H1 (cell line): ENCODE measurements at regions not wholly inside any gene's neighbourhood (a gene's known extent, or its start where the extent isn't known, plus 50 kb on each side); places are given as distances from the start of the nearest gene placed in this dataset.

ENCODE experiments used
- CTCF ChIA-PET: fragments of 300-600 bp; sonication (Branson Sonifier 250); formaldehyde crosslinking; loops from one replicate; lab custom pipeline; 2021; ENCODE audit not compliant: partially characterized antibody; lab: Charles Lee
- POLR2A ChIA-PET: fragments of 300-600 bp; sonication (Branson Sonifier 250); formaldehyde crosslinking; loops from one replicate; lab custom pipeline; 2021; ENCODE audit warnings: inconsistent platforms; ENCODE audit not compliant: partially characterized antibody; lab: Charles Lee
- DNase-seq, 2 experiments: peaks; one replicate each; pipeline versions ENCODE4 v3.0.0 to v3.0.0-alpha.2; 2010 to 2022; ENCODE audit warnings: low spot score in 2 of 2, low read depth in 1 of 2, mixed read lengths in 1 of 2
- FAIRE-seq: peaks from 2 replicates; lab custom pipeline; 2011; peaks lifted over from hg19 to GRCh38; lab: Jason Lieb, UNC
- H2AFZ ChIP-seq: 2 replicates; pipeline ENCODE4 v1.8.1; 2012; ENCODE audit warnings: low read length, inconsistent platforms
- H2AK5ac ChIP-seq: 2 replicates; pipeline ENCODE4 v1.6.1; 2013; ENCODE audit warnings: low read depth, low read length
- H2BK120ac ChIP-seq: replicated peaks from 2 replicates; pipeline ENCODE3; 2013; ENCODE audit warnings: low read depth, low read length, inconsistent platforms
- H2BK12ac ChIP-seq: 2 replicates; pipeline ENCODE4 v1.6.1; 2013; ENCODE audit warnings: low read depth, low read length
- H2BK15ac ChIP-seq: 2 replicates; pipeline ENCODE4 v1.6.1; 2013; ENCODE audit warnings: low read length
- H2BK20ac ChIP-seq: 2 replicates; pipeline ENCODE4 v1.6.1; 2013; ENCODE audit warnings: low read length
- H2BK5ac ChIP-seq: 2 replicates; pipeline ENCODE4 v1.6.1; 2013; ENCODE audit warnings: low read depth, low read length
- H3K14ac ChIP-seq: 2 replicates; pipeline ENCODE4 v1.6.1; 2013; ENCODE audit warnings: inconsistent platforms; ENCODE audit not compliant: insufficient read length
- H3K18ac ChIP-seq: 2 replicates; pipeline ENCODE4 v1.6.1; 2013; ENCODE audit warnings: low read length; ENCODE audit errors: extremely low read depth
- H3K23ac ChIP-seq: 2 replicates; pipeline ENCODE4 v1.6.1; 2013; ENCODE audit warnings: inconsistent platforms; ENCODE audit not compliant: insufficient read length
- H3K23me2 ChIP-seq: 2 replicates; pipeline ENCODE4 v1.6.1; 2013; ENCODE audit warnings: low read depth, low read length
- H3K27ac ChIP-seq: 2 replicates; pipeline ENCODE4 v1.6.1; 2011; ENCODE audit warnings: low read depth, low read length, inconsistent platforms
- H3K27me3 ChIP-seq, 4 experiments: replicated peaks in 1 of 4; 1 replicate in 1 of 4; 2 replicates in 3 of 4; pipeline versions ENCODE4 v1.6.1 to v1.8.1; 2011 to 2013; ENCODE audit warnings: low read length in 3 of 4, mild to moderate bottlenecking in 3 of 4, inconsistent platforms in 2 of 4, mixed read lengths in 2 of 4, moderate library complexity in 1 of 4; ENCODE audit not compliant: control insufficient read depth in 3 of 4, insufficient read depth in 3 of 4; ENCODE audit errors: extremely low read depth in 1 of 4
- H3K36me3 ChIP-seq, 4 experiments: 2 replicates each; pipeline versions ENCODE4 v1.6.1 to v1.8.1; 2011 to 2013; ENCODE audit warnings: mild to moderate bottlenecking in 4 of 4, low read length in 3 of 4, moderate library complexity in 2 of 4, control low read depth in 1 of 4, inconsistent platforms in 1 of 4; ENCODE audit not compliant: insufficient read depth in 4 of 4, control insufficient read depth in 2 of 4
- H3K4ac ChIP-seq: replicated peaks from 2 replicates; pipeline ENCODE3; 2013; ENCODE audit warnings: low read length, low read depth, mixed read lengths, inconsistent platforms; ENCODE audit not compliant: insufficient read length
- H3K4me1 ChIP-seq, 4 experiments: replicated peaks in 1 of 4; 1 replicate in 1 of 4; 2 replicates in 3 of 4; pipeline versions ENCODE4 v1.6.1 to v1.8.1; 2011 to 2013; ENCODE audit warnings: low read length in 3 of 4, inconsistent platforms in 2 of 4, mixed read lengths in 1 of 4; ENCODE audit not compliant: insufficient read depth in 4 of 4, control insufficient read depth in 3 of 4
- H3K4me2 ChIP-seq, 2 experiments: 2 replicates each; pipeline versions ENCODE4 v1.6.1 to v1.8.1; 2011 to 2013; ENCODE audit warnings: low read depth in 2 of 2, low read length in 2 of 2, control low read depth in 1 of 2, inconsistent platforms in 1 of 2, mild to moderate bottlenecking in 1 of 2; ENCODE audit not compliant: insufficient read depth in 1 of 2
- H3K4me3 ChIP-seq, 4 experiments: fragments of 200-600, 300-600 bp in 1 of 4; sonication (generic), shearing (Covaris generic), sonication (Bioruptor Twin) in 1 of 4; 2 replicates each; pipeline versions ENCODE4 v1.5.1 to v1.8.1; 2011 to 2016; ENCODE audit warnings: low read length in 4 of 4, low read depth in 3 of 4, control low read depth in 2 of 4, inconsistent platforms in 2 of 4, mild to moderate bottlenecking in 2 of 4, mixed read lengths in 1 of 4, moderate library complexity in 1 of 4; ENCODE audit not compliant: insufficient read depth in 2 of 4; ENCODE audit errors: extremely low read depth in 1 of 4
- H3K56ac ChIP-seq: replicated peaks from 2 replicates; pipeline ENCODE3; 2013; ENCODE audit warnings: low read depth, mild to moderate bottlenecking, mixed read lengths, low read length, inconsistent platforms; ENCODE audit not compliant: insufficient read length
- H3K79me1 ChIP-seq: 2 replicates; pipeline ENCODE4 v1.6.1; 2013; ENCODE audit warnings: low read depth, low read length, control low read depth
- H3K79me2 ChIP-seq, 2 experiments: 2 replicates each; pipeline versions ENCODE4 v1.6.1 to v1.8.1; 2012 to 2013; ENCODE audit warnings: low read length in 2 of 2, mild to moderate bottlenecking in 2 of 2, inconsistent platforms in 1 of 2; ENCODE audit not compliant: insufficient read depth in 2 of 2, control insufficient read depth in 1 of 2
- H3K9ac ChIP-seq, 4 experiments: replicated peaks in 1 of 4; 1 replicate in 1 of 4; 2 replicates in 3 of 4; pipeline versions ENCODE4 v1.6.1 to v1.8.1; 2011 to 2013; ENCODE audit warnings: low read depth in 3 of 4, low read length in 3 of 4, control low read depth in 2 of 4, mild to moderate bottlenecking in 2 of 4, moderate library complexity in 2 of 4, inconsistent platforms in 1 of 4; ENCODE audit errors: extremely low read depth in 1 of 4
- H3K9me3 ChIP-seq, 2 experiments: 2 replicates each; pipeline versions ENCODE4 v1.6.1 to v1.8.1; 2012 to 2013; ENCODE audit warnings: mild to moderate bottlenecking in 2 of 2, moderate library complexity in 2 of 2, control low read depth in 1 of 2, inconsistent platforms in 1 of 2, low read depth in 1 of 2, low read length in 1 of 2, mixed read lengths in 1 of 2; ENCODE audit not compliant: insufficient read depth in 2 of 2
- H4K20me1 ChIP-seq, 2 experiments: replicated peaks in 1 of 2; 2 replicates each; pipeline versions ENCODE3 to v1.8.1; 2011 to 2013; ENCODE audit warnings: inconsistent platforms in 2 of 2, low read length in 2 of 2, mild to moderate bottlenecking in 1 of 2; ENCODE audit not compliant: insufficient read depth in 2 of 2, control insufficient read depth in 1 of 2
- H4K5ac ChIP-seq: 2 replicates; pipeline ENCODE4 v1.6.1; 2013; ENCODE audit warnings: low read length, low read depth, mixed read lengths, inconsistent platforms; ENCODE audit not compliant: insufficient read length
- H4K8ac ChIP-seq: 2 replicates; pipeline ENCODE4 v1.8.0; 2013; ENCODE audit warnings: mild to moderate bottlenecking, moderate library complexity, low read length, inconsistent platforms; ENCODE audit not compliant: insufficient read depth; ENCODE audit errors: extremely low read depth
- H4K91ac ChIP-seq: replicated peaks from 2 replicates; pipeline ENCODE3; 2013; ENCODE audit warnings: low read length, mixed read lengths, inconsistent platforms; ENCODE audit not compliant: insufficient read length
- ASH2L ChIP-seq: fragments of 200-600, 300-600 bp; sonication (generic); IDR thresholded peaks from one replicate; pipeline ENCODE4 v1.7.1; 2017; ENCODE audit warnings: low read length
- BACH1 ChIP-seq: IDR thresholded peaks from 2 replicates; pipeline ENCODE4 v1.6.1; 2012; ENCODE audit warnings: low read length, improper control_type of control experiment
- CHD1 ChIP-seq: IDR thresholded peaks from 2 replicates; pipeline ENCODE4 v1.6.1; 2012; ENCODE audit warnings: low read depth, low read length, improper control_type of control experiment
- HDAC6 ChIP-seq: IDR thresholded peaks from one replicate; pipeline ENCODE4 v1.7.1; 2012; ENCODE audit warnings: low read depth, mild to moderate bottlenecking, inconsistent platforms, low read length, moderate library complexity
- POLR2AphosphoS5 ChIP-seq: IDR thresholded peaks from 2 replicates; pipeline ENCODE4 v1.6.1; 2011; ENCODE audit warnings: low read depth, low read length
- POU5F1 ChIP-seq: IDR thresholded peaks from 2 replicates; pipeline ENCODE4 v1.6.1; 2011; ENCODE audit warnings: low read depth, mild to moderate bottlenecking, low read length, moderate library complexity
- RXRA ChIP-seq: IDR thresholded peaks from 2 replicates; pipeline ENCODE4 v1.6.1; 2011; ENCODE audit warnings: low read depth, mild to moderate bottlenecking, low read length, moderate library complexity; ENCODE audit not compliant: insufficient read depth
- SP4 ChIP-seq: IDR thresholded peaks from 2 replicates; pipeline ENCODE4 v1.6.1; 2012; ENCODE audit warnings: low read length, inconsistent platforms
- WGBS, 2 experiments: shearing (Covaris generic) in 1 of 2; methylation state at CpG; one replicate each; pipeline versions ENCODE4 v1.1.6 to v1.1.7; 2013 to 2015; ENCODE audit warnings: low lambda C conversion rate in 2 of 2, mixed read lengths in 2 of 2, inconsistent platforms in 1 of 2, low coverage in 1 of 2, missing lambda C conversion rate in 1 of 2; ENCODE audit not compliant: insufficient replicate concordance in 2 of 2, insufficient coverage in 1 of 2, insufficient read length in 1 of 2; ENCODE audit errors: extremely low coverage in 1 of 2, missing lambda C conversion rate in 1 of 2; 5-methylcytosine and 5-hydroxymethylcytosine counted together
- TF ChIP-seq, protein P1 (sequence below): IDR thresholded peaks from 2 replicates; pipeline ENCODE4 v1.6.1; 2011; ENCODE audit warnings: low read length, improper control_type of control experiment

DNA sequence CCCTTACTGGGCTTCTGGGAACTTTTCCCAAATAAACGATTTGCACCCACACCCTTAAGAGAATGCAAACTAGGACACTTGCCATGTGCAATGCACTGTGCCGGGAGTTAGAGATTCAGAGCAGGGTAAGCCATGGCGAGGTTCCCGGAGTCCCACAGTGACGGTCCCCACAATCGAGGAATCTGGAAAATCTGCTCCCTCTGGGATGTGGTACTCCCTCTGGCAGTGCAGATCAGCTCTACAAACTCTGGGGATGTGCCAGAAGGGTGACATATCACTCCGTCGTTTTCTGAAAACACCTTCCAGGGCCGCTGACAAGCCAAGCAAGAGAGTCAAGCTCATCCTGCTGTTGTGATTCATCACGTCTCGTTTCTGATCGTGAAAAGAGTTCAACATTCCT lies 537.5 kb downstream of the BCOR start:
- Histone ChIP-seq H4K91ac (no peak overlapping the region), H3K79me2 (no peaks in the 10 kb centered on the region), H3K14ac (no peak overlapping the region), H2BK20ac (no peak overlapping the region), H3K36me3 (no peaks in the 10 kb centered on the region), H3K4me2 (no peak overlapping the region), H3K18ac (no peak overlapping the region), H3K23ac (no peak overlapping the region), H2AK5ac (no peak overlapping the region), H3K9ac (no peak overlapping the region), H3K9me3 (no peaks in the 10 kb centered on the region), H2BK12ac (no peak overlapping the region), H3K23me2 (no peaks in the 10 kb centered on the region), H4K8ac (no peak overlapping the region), H3K4ac (no peak overlapping the region), H4K20me1 (no peaks in the 10 kb centered on the region), H2AFZ (no peak overlapping the region), H3K79me1 (no peaks in the 10 kb centered on the region), H2BK15ac (no peak overlapping the region), H3K56ac (no peak overlapping the region), H3K27ac (no peak overlapping the region), H2BK5ac (no peak overlapping the region), H4K5ac (no peak overlapping the region), H3K4me3 (no peak overlapping the region), H3K4me1 (no peaks in the 10 kb centered on the region), H2BK120ac (no peak overlapping the region), H3K27me3 (no peaks in the 10 kb centered on the region)
- 86% methylated on average over 8 of the region's 12 CpGs; no CpG with 5 or more reads in 1 of the 2 experiments for WGBS, 2 experiments
- FAIRE-seq = no peak
- POLR2A ChIA-PET = no interaction called here
- CTCF ChIA-PET = interaction anchor here (0.7 kb wide), 1 partner anchor 556 kb away, joined by 3 read pairs; no protein-coding TSS in a partner anchor
- DNase-seq = no peak
- TF ChIP-seq BACH1 (no peak), CHD1 (no peak), HDAC6 (no peak), POU5F1 (no peak), POLR2AphosphoS5 (no peak), SP4 (no peak), RXRA (no peak), ASH2L (no peak)
- TF ChIP-seq, protein P1, sequence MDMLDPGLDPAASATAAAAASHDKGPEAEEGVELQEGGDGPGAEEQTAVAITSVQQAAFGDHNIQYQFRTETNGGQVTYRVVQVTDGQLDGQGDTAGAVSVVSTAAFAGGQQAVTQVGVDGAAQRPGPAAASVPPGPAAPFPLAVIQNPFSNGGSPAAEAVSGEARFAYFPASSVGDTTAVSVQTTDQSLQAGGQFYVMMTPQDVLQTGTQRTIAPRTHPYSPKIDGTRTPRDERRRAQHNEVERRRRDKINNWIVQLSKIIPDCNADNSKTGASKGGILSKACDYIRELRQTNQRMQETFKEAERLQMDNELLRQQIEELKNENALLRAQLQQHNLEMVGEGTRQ = no peak
